Fibroblast of lung (primary cell): ENCODE measurements at regions not wholly inside any gene's neighbourhood (a gene's known extent, or its start where the extent isn't known, plus 50 kb on each side); places are given as distances from the start of the nearest gene placed in this dataset.

Experiments
- EZH2 ChIP-seq: IDR thresholded peaks from 2 replicates; pipeline ENCODE4 v1.5.1; 2012; ENCODE audit warnings: low read length, control low read depth, mild to moderate bottlenecking; ENCODE audit errors: missing control alignments
- TF ChIP-seq, protein P1 (sequence below), 2 donors: IDR thresholded peaks in 1 of 2; conservative IDR thresholded peaks in 1 of 2; 1 replicate in 1 of 2; 2 replicates in 1 of 2; pipeline ENCODE4 v1.5.1; 2011 to 2012; ENCODE audit warnings: low read length in 2 of 2, control low read depth in 1 of 2, inconsistent platforms in 1 of 2, low read depth in 1 of 2, mild to moderate bottlenecking in 1 of 2

DNA sequence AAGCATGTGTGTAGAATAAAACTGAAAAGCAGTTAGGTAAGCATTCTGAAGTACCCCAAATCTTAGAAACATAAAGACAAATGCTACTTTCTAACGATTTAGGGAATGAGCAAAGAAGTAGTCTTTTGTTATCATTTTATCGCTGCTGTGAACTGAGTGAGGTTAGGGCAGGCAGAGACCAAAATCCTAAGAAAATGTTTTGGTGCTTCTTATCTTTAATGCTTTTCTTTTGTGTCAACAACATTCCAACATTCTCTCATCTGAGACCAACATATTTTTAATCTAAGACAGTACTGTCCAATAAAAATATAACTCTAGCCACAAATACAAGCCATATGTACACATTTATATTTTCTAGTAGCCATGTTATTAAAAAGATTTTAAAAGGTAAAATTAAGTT lies 789.4 kb upstream of the PIK3C3 start:
- TF ChIP-seq, protein P1, sequence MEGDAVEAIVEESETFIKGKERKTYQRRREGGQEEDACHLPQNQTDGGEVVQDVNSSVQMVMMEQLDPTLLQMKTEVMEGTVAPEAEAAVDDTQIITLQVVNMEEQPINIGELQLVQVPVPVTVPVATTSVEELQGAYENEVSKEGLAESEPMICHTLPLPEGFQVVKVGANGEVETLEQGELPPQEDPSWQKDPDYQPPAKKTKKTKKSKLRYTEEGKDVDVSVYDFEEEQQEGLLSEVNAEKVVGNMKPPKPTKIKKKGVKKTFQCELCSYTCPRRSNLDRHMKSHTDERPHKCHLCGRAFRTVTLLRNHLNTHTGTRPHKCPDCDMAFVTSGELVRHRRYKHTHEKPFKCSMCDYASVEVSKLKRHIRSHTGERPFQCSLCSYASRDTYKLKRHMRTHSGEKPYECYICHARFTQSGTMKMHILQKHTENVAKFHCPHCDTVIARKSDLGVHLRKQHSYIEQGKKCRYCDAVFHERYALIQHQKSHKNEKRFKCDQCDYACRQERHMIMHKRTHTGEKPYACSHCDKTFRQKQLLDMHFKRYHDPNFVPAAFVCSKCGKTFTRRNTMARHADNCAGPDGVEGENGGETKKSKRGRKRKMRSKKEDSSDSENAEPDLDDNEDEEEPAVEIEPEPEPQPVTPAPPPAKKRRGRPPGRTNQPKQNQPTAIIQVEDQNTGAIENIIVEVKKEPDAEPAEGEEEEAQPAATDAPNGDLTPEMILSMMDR (conservative IDR thresholded peaks at IDR 0.05 in 1 of 2, IDR thresholded peaks at IDR 0.05 in 1 of 2; ENCODE audit: low read depth in 1 of 2, low read length in 2 of 2) = no peak
- TF ChIP-seq EZH2 = no peak
